ENCODE measurements at regions not wholly inside any gene's neighbourhood (a gene's known extent, or its start where the extent isn't known, plus 50 kb on each side); places are given as distances from the start of the nearest gene placed in this dataset.

GRCh38 chr12:77697126-77697525 lies 133.6 kb upstream of the NAV3 start:
- H3K4me3 ChIP-seq (ENCODE audit: control extremely low read depth in 1 of 5, extremely low read depth in 1 of 5, insufficient read depth in 1 of 5, low read depth in 2 of 5, low read length in 4 of 5): no peak overlapping the region
- Mint-ChIP-seq H3K4me3 (no peak overlapping the region), H3K27ac (no peak overlapping the region), H3K9me3 (ENCODE audit: insufficient read depth) (no peaks in the 10 kb centered on the region), H3K27me3 (no peaks in the 10 kb centered on the region), H3K4me1 (no peaks in the 10 kb centered on the region)
- no peak overlapping the region for H3K27ac ChIP-seq (ENCODE audit: low read length in 2 of 2)
- no peaks in the 10 kb centered on the region for H4K20me1 ChIP-seq (ENCODE audit: control insufficient read depth, insufficient read depth, low read length, poor library complexity, severe bottlenecking)
- H3K4me1 ChIP-seq (ENCODE audit: control insufficient read depth in 2 of 2, insufficient read depth in 2 of 2, low read length in 2 of 2): no peaks in the 10 kb centered on the region
- WGBS (ENCODE audit: insufficient coverage): no CpG with 5 or more reads among the region's 1 CpG
- no peak for ATAC-seq (ENCODE audit: low read depth)
- TF ChIP-seq EZH2 (IDR thresholded peaks at IDR 0.05; ENCODE audit: borderline replicate concordance, insufficient read depth, low read depth, low read length, poor library complexity, severe bottlenecking) (no peak), CTCF (IDR thresholded peaks at IDR 0.05) (no peak)
- ChIA-PET CTCF (no interaction called here), POLR2A (no interaction called here)
- no peaks in the 10 kb centered on the region for H3K79me2 ChIP-seq (ENCODE audit: control insufficient read depth, insufficient read depth, low read length)
- H3K4me2 ChIP-seq (replicated peaks; ENCODE audit: low read depth, low read length, poor library complexity, severe bottlenecking): no peak overlapping the region
- no peak overlapping the region for H3K9ac ChIP-seq (ENCODE audit: low read length)
- H3K9me3 ChIP-seq (ENCODE audit: control extremely low read depth in 1 of 3, control insufficient read depth in 2 of 3, insufficient read depth in 1 of 3, low read length in 2 of 3): no peaks in the 10 kb centered on the region
- no peak for DNase-seq
- H2AFZ ChIP-seq (ENCODE audit: insufficient read depth, low read depth, low read length, poor library complexity, severe bottlenecking): no peak overlapping the region
- H3K27me3 ChIP-seq (replicated peaks in 1 of 4; ENCODE audit: control extremely low read depth in 1 of 4, control insufficient read depth in 3 of 4, insufficient read depth in 4 of 4, low read length in 3 of 4): no peaks in the 10 kb centered on the region
- intact Hi-C loops (cut with micrococcal nuclease): no loop called here
- no peaks in the 10 kb centered on the region for H3K36me3 ChIP-seq (replicated peaks in 1 of 2; ENCODE audit: control extremely low read depth in 1 of 2, control insufficient read depth in 1 of 2, extremely low read depth in 1 of 2, insufficient read depth in 2 of 2, low read length in 1 of 2)

DNA sequence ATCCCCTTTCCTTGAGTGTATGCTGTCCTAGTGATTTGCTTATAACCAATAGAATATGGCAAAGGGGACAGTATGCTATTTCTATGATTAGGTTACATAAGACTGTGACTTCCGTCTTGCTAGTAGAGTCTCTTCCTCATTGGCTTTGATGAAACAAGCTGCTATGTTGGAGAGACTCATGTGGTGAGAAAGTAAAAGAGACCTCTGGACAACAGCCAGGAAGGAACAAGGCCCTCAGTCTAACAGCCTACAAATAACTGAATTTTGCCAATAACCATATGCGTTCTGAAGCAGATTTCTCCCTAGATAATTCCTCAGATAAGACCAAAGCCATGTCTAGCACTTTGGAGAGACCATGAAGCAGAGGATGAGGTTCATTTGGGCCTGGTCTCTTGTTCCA lies 134.5 kb upstream of the NAV3 start:
- Histone ChIP-seq H2AFZ (ENCODE audit: insufficient read depth, low read depth, low read length, poor library complexity, severe bottlenecking) (no peak overlapping the region), H3K36me3 (replicated peaks in 1 of 2; ENCODE audit: control extremely low read depth in 1 of 2, control insufficient read depth in 1 of 2, extremely low read depth in 1 of 2, insufficient read depth in 2 of 2, low read length in 1 of 2) (no peaks in the 10 kb centered on the region), H3K79me2 (ENCODE audit: control insufficient read depth, insufficient read depth, low read length) (no peaks in the 10 kb centered on the region), H3K4me2 (replicated peaks; ENCODE audit: low read depth, low read length, poor library complexity, severe bottlenecking) (no peak overlapping the region), H3K4me1 (ENCODE audit: control insufficient read depth in 2 of 2, insufficient read depth in 2 of 2, low read length in 2 of 2) (no peaks in the 10 kb centered on the region), H3K9me3 (ENCODE audit: control extremely low read depth in 1 of 3, control insufficient read depth in 2 of 3, insufficient read depth in 1 of 3, low read length in 2 of 3) (no peaks in the 10 kb centered on the region), H4K20me1 (ENCODE audit: control insufficient read depth, insufficient read depth, low read length, poor library complexity, severe bottlenecking) (no peaks in the 10 kb centered on the region), H3K4me3 (ENCODE audit: control extremely low read depth in 1 of 5, extremely low read depth in 1 of 5, insufficient read depth in 1 of 5, low read depth in 2 of 5, low read length in 4 of 5) (no peak overlapping the region), H3K27me3 (replicated peaks in 1 of 4; ENCODE audit: control extremely low read depth in 1 of 4, control insufficient read depth in 3 of 4, insufficient read depth in 4 of 4, low read length in 3 of 4) (no peaks in the 10 kb centered on the region), H3K27ac (ENCODE audit: low read length in 2 of 2) (no peak overlapping the region), H3K9ac (ENCODE audit: low read length) (no peak overlapping the region)
- Mint-ChIP-seq H3K4me3 (no peak overlapping the region), H3K27ac (no peak overlapping the region), H3K4me1 (no peaks in the 10 kb centered on the region), H3K27me3 (no peaks in the 10 kb centered on the region), H3K9me3 (ENCODE audit: insufficient read depth) (no peaks in the 10 kb centered on the region)
- CTCF ChIA-PET: no interaction called here
- DNase-seq (no peak), ATAC-seq (ENCODE audit: low read depth) (no peak)
- intact Hi-C loops (cut with micrococcal nuclease): no loop called here
- POLR2A ChIA-PET: no interaction called here
- TF ChIP-seq EZH2 (IDR thresholded peaks at IDR 0.05; ENCODE audit: borderline replicate concordance, insufficient read depth, low read depth, low read length, poor library complexity, severe bottlenecking) (no peak), CTCF (IDR thresholded peaks at IDR 0.05) (no peak)
- WGBS (ENCODE audit: insufficient coverage): no CpG with 5 or more reads among the region's 2 CpGs
